H1 (cell line): ENCODE measurements at regions not wholly inside any gene's neighbourhood (a gene's known extent, or its start where the extent isn't known, plus 50 kb on each side); places are given as distances from the start of the nearest gene placed in this dataset.

Source experiments
- CTCF ChIA-PET: fragments of 300-600 bp; sonication (Branson Sonifier 250); formaldehyde crosslinking; loops from one replicate; lab custom pipeline; 2021; ENCODE audit not compliant: partially characterized antibody; lab: Charles Lee
- POLR2A ChIA-PET: fragments of 300-600 bp; sonication (Branson Sonifier 250); formaldehyde crosslinking; loops from one replicate; lab custom pipeline; 2021; ENCODE audit warnings: inconsistent platforms; ENCODE audit not compliant: partially characterized antibody; lab: Charles Lee
- DNase-seq, 2 experiments: peaks; one replicate each; pipeline versions ENCODE4 v3.0.0 to v3.0.0-alpha.2; 2010 to 2022; ENCODE audit warnings: low spot score in 2 of 2, low read depth in 1 of 2, mixed read lengths in 1 of 2
- FAIRE-seq: peaks from 2 replicates; lab custom pipeline; 2011; peaks lifted over from hg19 to GRCh38; lab: Jason Lieb, UNC
- H2AFZ ChIP-seq: 2 replicates; pipeline ENCODE4 v1.8.1; 2012; ENCODE audit warnings: low read length, inconsistent platforms
- H2AK5ac ChIP-seq: 2 replicates; pipeline ENCODE4 v1.6.1; 2013; ENCODE audit warnings: low read depth, low read length
- H2BK120ac ChIP-seq: replicated peaks from 2 replicates; pipeline ENCODE3; 2013; ENCODE audit warnings: low read depth, low read length, inconsistent platforms
- H2BK12ac ChIP-seq: 2 replicates; pipeline ENCODE4 v1.6.1; 2013; ENCODE audit warnings: low read depth, low read length
- H2BK15ac ChIP-seq: 2 replicates; pipeline ENCODE4 v1.6.1; 2013; ENCODE audit warnings: low read length
- H2BK20ac ChIP-seq: 2 replicates; pipeline ENCODE4 v1.6.1; 2013; ENCODE audit warnings: low read length
- H2BK5ac ChIP-seq: 2 replicates; pipeline ENCODE4 v1.6.1; 2013; ENCODE audit warnings: low read depth, low read length
- H3K14ac ChIP-seq: 2 replicates; pipeline ENCODE4 v1.6.1; 2013; ENCODE audit warnings: inconsistent platforms; ENCODE audit not compliant: insufficient read length
- H3K18ac ChIP-seq: 2 replicates; pipeline ENCODE4 v1.6.1; 2013; ENCODE audit warnings: low read length; ENCODE audit errors: extremely low read depth
- H3K23ac ChIP-seq: 2 replicates; pipeline ENCODE4 v1.6.1; 2013; ENCODE audit warnings: inconsistent platforms; ENCODE audit not compliant: insufficient read length
- H3K23me2 ChIP-seq: 2 replicates; pipeline ENCODE4 v1.6.1; 2013; ENCODE audit warnings: low read depth, low read length
- H3K27ac ChIP-seq: 2 replicates; pipeline ENCODE4 v1.6.1; 2011; ENCODE audit warnings: low read depth, low read length, inconsistent platforms
- H3K27me3 ChIP-seq, 4 experiments: replicated peaks in 1 of 4; 1 replicate in 1 of 4; 2 replicates in 3 of 4; pipeline versions ENCODE4 v1.6.1 to v1.8.1; 2011 to 2013; ENCODE audit warnings: low read length in 3 of 4, mild to moderate bottlenecking in 3 of 4, inconsistent platforms in 2 of 4, mixed read lengths in 2 of 4, moderate library complexity in 1 of 4; ENCODE audit not compliant: control insufficient read depth in 3 of 4, insufficient read depth in 3 of 4; ENCODE audit errors: extremely low read depth in 1 of 4
- H3K36me3 ChIP-seq, 4 experiments: 2 replicates each; pipeline versions ENCODE4 v1.6.1 to v1.8.1; 2011 to 2013; ENCODE audit warnings: mild to moderate bottlenecking in 4 of 4, low read length in 3 of 4, moderate library complexity in 2 of 4, control low read depth in 1 of 4, inconsistent platforms in 1 of 4; ENCODE audit not compliant: insufficient read depth in 4 of 4, control insufficient read depth in 2 of 4
- H3K4ac ChIP-seq: replicated peaks from 2 replicates; pipeline ENCODE3; 2013; ENCODE audit warnings: low read length, low read depth, mixed read lengths, inconsistent platforms; ENCODE audit not compliant: insufficient read length
- H3K4me1 ChIP-seq, 4 experiments: replicated peaks in 1 of 4; 1 replicate in 1 of 4; 2 replicates in 3 of 4; pipeline versions ENCODE4 v1.6.1 to v1.8.1; 2011 to 2013; ENCODE audit warnings: low read length in 3 of 4, inconsistent platforms in 2 of 4, mixed read lengths in 1 of 4; ENCODE audit not compliant: insufficient read depth in 4 of 4, control insufficient read depth in 3 of 4
- H3K4me2 ChIP-seq, 2 experiments: 2 replicates each; pipeline versions ENCODE4 v1.6.1 to v1.8.1; 2011 to 2013; ENCODE audit warnings: low read depth in 2 of 2, low read length in 2 of 2, control low read depth in 1 of 2, inconsistent platforms in 1 of 2, mild to moderate bottlenecking in 1 of 2; ENCODE audit not compliant: insufficient read depth in 1 of 2
- H3K4me3 ChIP-seq, 4 experiments: fragments of 200-600, 300-600 bp in 1 of 4; sonication (generic), shearing (Covaris generic), sonication (Bioruptor Twin) in 1 of 4; 2 replicates each; pipeline versions ENCODE4 v1.5.1 to v1.8.1; 2011 to 2016; ENCODE audit warnings: low read length in 4 of 4, low read depth in 3 of 4, control low read depth in 2 of 4, inconsistent platforms in 2 of 4, mild to moderate bottlenecking in 2 of 4, mixed read lengths in 1 of 4, moderate library complexity in 1 of 4; ENCODE audit not compliant: insufficient read depth in 2 of 4; ENCODE audit errors: extremely low read depth in 1 of 4
- H3K56ac ChIP-seq: replicated peaks from 2 replicates; pipeline ENCODE3; 2013; ENCODE audit warnings: low read depth, mild to moderate bottlenecking, mixed read lengths, low read length, inconsistent platforms; ENCODE audit not compliant: insufficient read length
- H3K79me1 ChIP-seq: 2 replicates; pipeline ENCODE4 v1.6.1; 2013; ENCODE audit warnings: low read depth, low read length, control low read depth
- H3K79me2 ChIP-seq, 2 experiments: 2 replicates each; pipeline versions ENCODE4 v1.6.1 to v1.8.1; 2012 to 2013; ENCODE audit warnings: low read length in 2 of 2, mild to moderate bottlenecking in 2 of 2, inconsistent platforms in 1 of 2; ENCODE audit not compliant: insufficient read depth in 2 of 2, control insufficient read depth in 1 of 2
- H3K9ac ChIP-seq, 4 experiments: replicated peaks in 1 of 4; 1 replicate in 1 of 4; 2 replicates in 3 of 4; pipeline versions ENCODE4 v1.6.1 to v1.8.1; 2011 to 2013; ENCODE audit warnings: low read depth in 3 of 4, low read length in 3 of 4, control low read depth in 2 of 4, mild to moderate bottlenecking in 2 of 4, moderate library complexity in 2 of 4, inconsistent platforms in 1 of 4; ENCODE audit errors: extremely low read depth in 1 of 4
- H3K9me3 ChIP-seq, 2 experiments: 2 replicates each; pipeline versions ENCODE4 v1.6.1 to v1.8.1; 2012 to 2013; ENCODE audit warnings: mild to moderate bottlenecking in 2 of 2, moderate library complexity in 2 of 2, control low read depth in 1 of 2, inconsistent platforms in 1 of 2, low read depth in 1 of 2, low read length in 1 of 2, mixed read lengths in 1 of 2; ENCODE audit not compliant: insufficient read depth in 2 of 2
- H4K20me1 ChIP-seq, 2 experiments: replicated peaks in 1 of 2; 2 replicates each; pipeline versions ENCODE3 to v1.8.1; 2011 to 2013; ENCODE audit warnings: inconsistent platforms in 2 of 2, low read length in 2 of 2, mild to moderate bottlenecking in 1 of 2; ENCODE audit not compliant: insufficient read depth in 2 of 2, control insufficient read depth in 1 of 2
- H4K5ac ChIP-seq: 2 replicates; pipeline ENCODE4 v1.6.1; 2013; ENCODE audit warnings: low read length, low read depth, mixed read lengths, inconsistent platforms; ENCODE audit not compliant: insufficient read length
- H4K8ac ChIP-seq: 2 replicates; pipeline ENCODE4 v1.8.0; 2013; ENCODE audit warnings: mild to moderate bottlenecking, moderate library complexity, low read length, inconsistent platforms; ENCODE audit not compliant: insufficient read depth; ENCODE audit errors: extremely low read depth
- H4K91ac ChIP-seq: replicated peaks from 2 replicates; pipeline ENCODE3; 2013; ENCODE audit warnings: low read length, mixed read lengths, inconsistent platforms; ENCODE audit not compliant: insufficient read length
- ASH2L ChIP-seq: fragments of 200-600, 300-600 bp; sonication (generic); IDR thresholded peaks from one replicate; pipeline ENCODE4 v1.7.1; 2017; ENCODE audit warnings: low read length
- ATF3 ChIP-seq: IDR thresholded peaks from 2 replicates; pipeline ENCODE4 v1.6.1; 2011; ENCODE audit warnings: low read depth, mild to moderate bottlenecking, low read length; ENCODE audit not compliant: insufficient read depth
- CBX5 ChIP-seq: fragments of 300-800, 300-1000 bp; sonication (generic); IDR thresholded peaks from 2 replicates; pipeline ENCODE4 v1.7.1; 2016; ENCODE audit warnings: antibody characterized with exemption, low read length, low read depth
- CHD1 ChIP-seq: IDR thresholded peaks from 2 replicates; pipeline ENCODE4 v1.6.1; 2012; ENCODE audit warnings: low read depth, low read length, improper control_type of control experiment
- GABPA ChIP-seq: IDR thresholded peaks from 2 replicates; pipeline ENCODE4 v1.6.1; 2011; ENCODE audit warnings: mild to moderate bottlenecking, low read length, moderate library complexity, borderline replicate concordance; ENCODE audit not compliant: insufficient read depth
- HDAC6 ChIP-seq: IDR thresholded peaks from one replicate; pipeline ENCODE4 v1.7.1; 2012; ENCODE audit warnings: low read depth, mild to moderate bottlenecking, inconsistent platforms, low read length, moderate library complexity
- KDM4A ChIP-seq: IDR thresholded peaks from one replicate; pipeline ENCODE4 v1.7.1; 2012; ENCODE audit warnings: low read depth, mild to moderate bottlenecking, moderate library complexity, low read length, inconsistent platforms; ENCODE audit not compliant: severe bottlenecking
- MAFK ChIP-seq: IDR thresholded peaks from 2 replicates; pipeline ENCODE4 v1.6.1; 2012; ENCODE audit warnings: low read depth, mild to moderate bottlenecking, improper control_type of control experiment, low read length
- RXRA ChIP-seq: IDR thresholded peaks from 2 replicates; pipeline ENCODE4 v1.6.1; 2011; ENCODE audit warnings: low read depth, mild to moderate bottlenecking, low read length, moderate library complexity; ENCODE audit not compliant: insufficient read depth
- SIRT6 ChIP-seq: IDR thresholded peaks from one replicate; pipeline ENCODE4 v1.7.1; 2012; ENCODE audit warnings: low read length, inconsistent platforms
- TAF7 ChIP-seq: optimal IDR thresholded peaks from 2 replicates; pipeline ENCODE3; 2011; ENCODE audit warnings: low read depth, mild to moderate bottlenecking, inconsistent platforms, low read length, moderate library complexity, borderline replicate concordance
- WGBS, 2 experiments: shearing (Covaris generic) in 1 of 2; methylation state at CpG; one replicate each; pipeline versions ENCODE4 v1.1.6 to v1.1.7; 2013 to 2015; ENCODE audit warnings: low lambda C conversion rate in 2 of 2, mixed read lengths in 2 of 2, inconsistent platforms in 1 of 2, low coverage in 1 of 2, missing lambda C conversion rate in 1 of 2; ENCODE audit not compliant: insufficient replicate concordance in 2 of 2, insufficient coverage in 1 of 2, insufficient read length in 1 of 2; ENCODE audit errors: extremely low coverage in 1 of 2, missing lambda C conversion rate in 1 of 2; 5-methylcytosine and 5-hydroxymethylcytosine counted together
- TF ChIP-seq, protein P1 (sequence below), 3 experiments: IDR thresholded peaks; 1 replicate in 2 of 3; 2 replicates in 1 of 3; pipeline versions ENCODE4 v1.5.1 to v1.6.1; 2011; ENCODE audit warnings: low read length in 3 of 3, mild to moderate bottlenecking in 3 of 3, inconsistent platforms in 2 of 3, low read depth in 1 of 3, moderate library complexity in 1 of 3; ENCODE audit not compliant: insufficient read depth in 1 of 3; ENCODE audit errors: control extremely low read depth in 1 of 3

- H4K8ac ChIP-seq: no peak overlapping the region
- H3K79me1 ChIP-seq: no peaks in the 10 kb centered on the region
- H3K9me3 ChIP-seq: no peaks in the 10 kb centered on the region
- H2AK5ac ChIP-seq: no peak overlapping the region
- no peak overlapping the region for H3K4ac ChIP-seq
- 85% methylated on average over 3 of the region's 3 CpGs; no CpG with 5 or more reads in 1 of the 2 experiments for WGBS, 2 experiments
- H2BK15ac ChIP-seq: no peak overlapping the region
- no peak overlapping the region for H3K14ac ChIP-seq
- H3K36me3 ChIP-seq: no peaks in the 10 kb centered on the region
- no peak overlapping the region for H2BK12ac ChIP-seq
- no peak overlapping the region for H4K91ac ChIP-seq
- no peak for DNase-seq
- no peak overlapping the region for H3K4me3 ChIP-seq
- H3K4me2 ChIP-seq: no peak overlapping the region
- H3K4me1 ChIP-seq: no peaks in the 10 kb centered on the region
- no peak overlapping the region for H2BK5ac ChIP-seq
- no peak overlapping the region for H2AFZ ChIP-seq
- H3K9ac ChIP-seq: no peak overlapping the region
- CTCF ChIA-PET: no interaction called here
- no peaks in the 10 kb centered on the region for H4K20me1 ChIP-seq
- no peak overlapping the region for H3K27ac ChIP-seq
- H2BK120ac ChIP-seq: no peak overlapping the region
- no peaks in the 10 kb centered on the region for H3K23me2 ChIP-seq
- no peak overlapping the region for H4K5ac ChIP-seq
- no peak for FAIRE-seq
- H3K79me2 ChIP-seq: no peaks in the 10 kb centered on the region
- no peak overlapping the region for H2BK20ac ChIP-seq
- POLR2A ChIA-PET: no interaction called here
- H3K56ac ChIP-seq: no peak overlapping the region
- no peak overlapping the region for H3K18ac ChIP-seq
- H3K23ac ChIP-seq: no peak overlapping the region
- no peaks in the 10 kb centered on the region for H3K27me3 ChIP-seq
- TF ChIP-seq CBX5 (no peak), CHD1 (no peak), ATF3 (no peak), GABPA (no peak), MAFK (no peak), TAF7 (no peak), HDAC6 (no peak), RXRA (no peak), ASH2L (no peak), KDM4A (no peak), SIRT6 (no peak)
- TF ChIP-seq, protein P1, sequence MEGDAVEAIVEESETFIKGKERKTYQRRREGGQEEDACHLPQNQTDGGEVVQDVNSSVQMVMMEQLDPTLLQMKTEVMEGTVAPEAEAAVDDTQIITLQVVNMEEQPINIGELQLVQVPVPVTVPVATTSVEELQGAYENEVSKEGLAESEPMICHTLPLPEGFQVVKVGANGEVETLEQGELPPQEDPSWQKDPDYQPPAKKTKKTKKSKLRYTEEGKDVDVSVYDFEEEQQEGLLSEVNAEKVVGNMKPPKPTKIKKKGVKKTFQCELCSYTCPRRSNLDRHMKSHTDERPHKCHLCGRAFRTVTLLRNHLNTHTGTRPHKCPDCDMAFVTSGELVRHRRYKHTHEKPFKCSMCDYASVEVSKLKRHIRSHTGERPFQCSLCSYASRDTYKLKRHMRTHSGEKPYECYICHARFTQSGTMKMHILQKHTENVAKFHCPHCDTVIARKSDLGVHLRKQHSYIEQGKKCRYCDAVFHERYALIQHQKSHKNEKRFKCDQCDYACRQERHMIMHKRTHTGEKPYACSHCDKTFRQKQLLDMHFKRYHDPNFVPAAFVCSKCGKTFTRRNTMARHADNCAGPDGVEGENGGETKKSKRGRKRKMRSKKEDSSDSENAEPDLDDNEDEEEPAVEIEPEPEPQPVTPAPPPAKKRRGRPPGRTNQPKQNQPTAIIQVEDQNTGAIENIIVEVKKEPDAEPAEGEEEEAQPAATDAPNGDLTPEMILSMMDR (IDR thresholded peaks at IDR 0.05; ENCODE audit: control extremely low read depth in 1 of 3, insufficient read depth in 1 of 3, low read depth in 1 of 3, low read length in 3 of 3): no peak
Measured at GRCh38 chr10:53079283-53079682, 306.7 kb upstream of the MBL2 start.
